HepG2 (cell line): ENCODE measurements at regions not wholly inside any gene's neighbourhood (a gene's known extent, or its start where the extent isn't known, plus 50 kb on each side); places are given as distances from the start of the nearest gene placed in this dataset.

Experiments
- ATAC-seq: fragments of 200-7000 bp; cut with Tn5 transposase; 3 replicates; pipeline ENCODE4 v1.9.1; 2020; ENCODE audit warnings: mild to moderate bottlenecking, moderate library complexity
- BruUV-seq: library from RNA; stranded (reverse); fragments of 400-500 nt; replicated peaks from 2 replicates; lab custom pipeline; 2021; lab: Mats Ljungman, UMichigan
- CTCF ChIA-PET: fragments of 300-600 bp; formaldehyde crosslinking; extraction: SDS; loops from one replicate; lab custom pipeline; 2021; ENCODE audit warnings: low total read pairs, inconsistent platforms, low intra/inter-chr PET ratio; lab: Yijun Ruan, JAX
- POLR2A ChIA-PET: fragments of 350-600 bp; sonication (Branson Sonifier 250); formaldehyde crosslinking; loops from one replicate; lab custom pipeline; 2020; ENCODE audit warnings: antibody characterized with exemption, inconsistent platforms; lab: Yijun Ruan, JAX
- DNase-seq: peaks from one replicate; pipeline ENCODE4 v3.0.0-alpha.2; 2015; ENCODE audit warnings: low spot score
- FAIRE-seq: peaks from 3 replicates; lab custom pipeline; 2011; peaks lifted over from hg19 to GRCh38; lab: Jason Lieb, UNC
- H2AFZ ChIP-seq: one replicate; pipeline ENCODE4 v1.6.1; 2011; ENCODE audit warnings: low read length, inconsistent platforms
- H3K27ac ChIP-seq: fragments of 300-600 bp; 3 replicates; pipeline ENCODE4 v1.8.0; 2011; ENCODE audit warnings: mixed run types, mild to moderate bottlenecking, mixed read lengths, low read length, inconsistent platforms; ENCODE audit not compliant: insufficient read depth; ENCODE audit errors: extremely low read length
- H3K27me3 ChIP-seq, 2 experiments: fragments of 200-600 bp in 1 of 2; 2 replicates in 1 of 2; 3 replicates in 1 of 2; pipeline versions ENCODE4 v1.6.0 to v1.8.0; 2011; ENCODE audit warnings: low read length in 2 of 2, mild to moderate bottlenecking in 2 of 2, moderate library complexity in 2 of 2, inconsistent platforms in 1 of 2; ENCODE audit not compliant: insufficient read depth in 2 of 2, control insufficient read depth in 1 of 2
- H3K36me3 ChIP-seq, 2 experiments: fragments of 200-600 bp in 1 of 2; replicated peaks in 1 of 2; 2 replicates in 1 of 2; 3 replicates in 1 of 2; pipeline versions ENCODE4 v1.5.1 to v1.8.0; 2011; ENCODE audit warnings: low read length in 2 of 2, inconsistent platforms in 1 of 2; ENCODE audit not compliant: insufficient read depth in 2 of 2, control insufficient read depth in 1 of 2
- H3K4me1 ChIP-seq: 2 replicates; pipeline ENCODE4 v1.5.1; 2012; ENCODE audit warnings: low read length, inconsistent platforms; ENCODE audit not compliant: insufficient read depth
- H3K4me2 ChIP-seq: 2 replicates; pipeline ENCODE4 v1.6.0; 2011; ENCODE audit warnings: low read depth, low read length, inconsistent platforms
- H3K4me3 ChIP-seq, 3 experiments: fragments of 200-600 bp in 1 of 3; sonication (generic), shearing (Covaris generic) in 1 of 3; replicated peaks in 1 of 3; 2 replicates each; pipeline ENCODE4 v1.5.1; 2011 to 2016; ENCODE audit warnings: low read length in 3 of 3, inconsistent platforms in 2 of 3, low read depth in 2 of 3, mild to moderate bottlenecking in 2 of 3, control low read depth in 1 of 3, mixed read lengths in 1 of 3; ENCODE audit not compliant: insufficient read depth in 1 of 3
- H3K79me2 ChIP-seq: one replicate; pipeline ENCODE4 v1.6.1; 2011; ENCODE audit warnings: low read length, inconsistent platforms; ENCODE audit not compliant: insufficient read depth
- H3K9ac ChIP-seq: 2 replicates; pipeline ENCODE4 v1.6.0; 2011; ENCODE audit warnings: mild to moderate bottlenecking, low read depth, low read length, inconsistent platforms; ENCODE audit not compliant: insufficient read depth
- H3K9me3 ChIP-seq: 2 replicates; pipeline ENCODE4 v1.5.1; 2012; ENCODE audit warnings: mild to moderate bottlenecking, low read length
- H4K20me1 ChIP-seq: 2 replicates; pipeline ENCODE4 v1.6.0; 2011; ENCODE audit warnings: inconsistent platforms, mild to moderate bottlenecking, low read length, moderate library complexity; ENCODE audit not compliant: insufficient read depth
- HMGXB4 ChIP-seq, 2 experiments: sonication (generic) in 1 of 2; formaldehyde crosslinking in 1 of 2; IDR thresholded peaks; 2 replicates each; pipeline versions ENCODE4 v1.4.0 to v1.6.1; 2018 to 2020; ENCODE audit warnings: missing genetic modification reagents in 2 of 2, borderline replicate concordance in 1 of 2, low read depth in 1 of 2, mild to moderate bottlenecking in 1 of 2, missing biosample characterization in 1 of 2
- IRF1 ChIP-seq: sonication (generic); formaldehyde crosslinking; IDR thresholded peaks from 2 replicates; pipeline ENCODE4 v1.4.0; 2020; ENCODE audit warnings: low read depth, mild to moderate bottlenecking, missing genetic modification reagents
- KDM5B ChIP-seq: sonication (generic); formaldehyde crosslinking; IDR thresholded peaks from 2 replicates; pipeline ENCODE4 v1.4.0; 2020; ENCODE audit warnings: missing genetic modification reagents, mild to moderate bottlenecking, borderline replicate concordance
- MNT ChIP-seq: fragments of 450-650 bp; IDR thresholded peaks from 2 replicates; pipeline ENCODE4 v1.6.1; 2016
- NR2C2 ChIP-seq: sonication (generic); formaldehyde crosslinking; IDR thresholded peaks from 2 replicates; pipeline ENCODE4 v1.4.0; 2020; ENCODE audit warnings: missing genetic modification reagents, mild to moderate bottlenecking, moderate library complexity, borderline replicate concordance
- RAD21 ChIP-seq: fragments of 450-650 bp; formaldehyde crosslinking; IDR thresholded peaks from 2 replicates; pipeline ENCODE4 v1.5.0; 2020; ENCODE audit warnings: mild to moderate bottlenecking
- SAP130 ChIP-seq: IDR thresholded peaks from 2 replicates; pipeline ENCODE4 v1.6.1; 2016; ENCODE audit warnings: low read depth
- SIN3A ChIP-seq: IDR thresholded peaks from 2 replicates; pipeline ENCODE4 v1.6.1; 2011; ENCODE audit warnings: low read depth, mild to moderate bottlenecking, control low read depth, low read length, borderline replicate concordance
- SP4 ChIP-seq: sonication (generic); formaldehyde crosslinking; IDR thresholded peaks from 2 replicates; pipeline ENCODE4 v1.8.1; 2023; ENCODE audit warnings: mild to moderate bottlenecking, missing genetic modification reagents
- TBX2 ChIP-seq: sonication (generic); formaldehyde crosslinking; IDR thresholded peaks from 2 replicates; pipeline ENCODE4 v1.5.0; 2020; ENCODE audit warnings: missing genetic modification reagents, mild to moderate bottlenecking, borderline replicate concordance
- ZBTB21 ChIP-seq: sonication (generic); formaldehyde crosslinking; IDR thresholded peaks from 2 replicates; pipeline ENCODE4 v1.4.0; 2020; ENCODE audit warnings: missing genetic modification reagents
- ZMAT3 ChIP-seq: sonication (generic); formaldehyde crosslinking; conservative IDR thresholded peaks from 2 replicates; pipeline ENCODE4 v1.7.0; 2021; ENCODE audit warnings: missing genetic modification reagents
- ZNF142 ChIP-seq: sonication (generic); formaldehyde crosslinking; IDR thresholded peaks from 2 replicates; pipeline ENCODE4 v1.4.0; 2020; ENCODE audit warnings: missing genetic modification reagents
- ZNF337 ChIP-seq: sonication (generic); formaldehyde crosslinking; IDR thresholded peaks from 2 replicates; pipeline ENCODE4 v1.5.1; 2020; ENCODE audit warnings: missing genetic modification reagents, low read depth, mild to moderate bottlenecking, borderline replicate concordance
- ZNF570 ChIP-seq: sonication (generic); formaldehyde crosslinking; IDR thresholded peaks from 2 replicates; pipeline ENCODE4 v1.4.0; 2020; ENCODE audit warnings: mild to moderate bottlenecking, missing genetic modification reagents, borderline replicate concordance
- ZNF878 ChIP-seq: sonication (generic); formaldehyde crosslinking; IDR thresholded peaks from 2 replicates; pipeline ENCODE4 v1.8.1; 2023; ENCODE audit warnings: mild to moderate bottlenecking, missing genetic modification reagents, moderate library complexity
- WGBS: methylation state at CpG from one replicate; pipeline ENCODE4 v1.1.6; 2017; ENCODE audit warnings: low lambda C conversion rate; 5-methylcytosine and 5-hydroxymethylcytosine counted together
- in situ Hi-C: cut with HindIII; loops from 2 replicates; pipeline ENCODE4 v1.10.0; 2017; ENCODE audit warnings: low pct_unique_long_range_greater_than_20kb; ENCODE audit not compliant: extremely low pct_ligation_motif_present
- intact Hi-C: fragments of 100-400 bp; cut with micrococcal nuclease; formaldehyde crosslinking; loops from one replicate; pipeline ENCODE4 v1.10.0; 2022; ENCODE audit not compliant: unreplicated experiment

GRCh38 chr14:23723911-23724310 lies 87.7 kb downstream of the DHRS2 start:
- intact Hi-C loops = loop anchor here (10.0 kb wide), 1 partner anchor 311 kb away; no protein-coding TSS in a partner anchor
- TF ChIP-seq RAD21 (no peak), ZNF337 (CRISPR knock-in tag) (no peak), NR2C2 (CRISPR knock-in tag) (no peak), KDM5B (CRISPR knock-in tag) (no peak), SIN3A (no peak), ZMAT3 (CRISPR knock-in tag) (no peak), TBX2 (CRISPR knock-in tag) (no peak), SAP130 (no peak), HMGXB4 (CRISPR knock-in tag; IDR thresholded peaks at IDR 0.05; ENCODE audit: borderline replicate concordance in 1 of 2, low read depth in 1 of 2) (no peak), IRF1 (CRISPR knock-in tag) (no peak), ZBTB21 (CRISPR knock-in tag) (no peak), SP4 (no peak), MNT (no peak), ZNF570 (no peak), ZNF142 (CRISPR knock-in tag) (no peak), ZNF878 (CRISPR knock-in tag) (no peak)
- Histone ChIP-seq H3K79me2 (no peaks in the 10 kb centered on the region), H3K36me3 (no peaks in the 10 kb centered on the region), H3K4me1 (no peaks in the 10 kb centered on the region), H2AFZ (no peak overlapping the region), H3K4me2 (no peak overlapping the region), H3K27me3 (peaks cover 0 to 11% of the 10 kb centered on the region in 2 experiments; a peak in 1 of 5 replicates), H3K9me3 (no peaks in the 10 kb centered on the region), H3K4me3 (no peak overlapping the region), H4K20me1 (no peaks in the 10 kb centered on the region), H3K27ac (no peak overlapping the region), H3K9ac (no peak overlapping the region)
- ATAC-seq (no peak), DNase-seq (no peak), FAIRE-seq (no peak)
- ChIA-PET POLR2A (no interaction called here), CTCF (no interaction called here)
- no TSS peak for BruUV-seq
- in situ Hi-C loops = no loop called here
- WGBS = 11% methylated on average over 3 of the region's 3 CpGs
